PC-3 (cell line): ENCODE measurements at regions not wholly inside any gene's neighbourhood (a gene's known extent, or its start where the extent isn't known, plus 50 kb on each side); places are given as distances from the start of the nearest gene placed in this dataset.

ENCODE experiments used
- EZH2 ChIP-seq: fragments of 300-600 bp; sonication (generic); IDR thresholded peaks from one replicate; pipeline ENCODE4 v1.6.1; 2017; ENCODE audit warnings: antibody characterized with exemption, mild to moderate bottlenecking, low read length; ENCODE audit not compliant: unreplicated experiment
- TF ChIP-seq, protein P1 (sequence below): fragments of 300-600 bp; sonication (generic); conservative IDR thresholded peaks from 2 replicates; pipeline ENCODE4 v1.5.1; 2017; ENCODE audit warnings: antibody characterized with exemption, low read depth, mild to moderate bottlenecking, low read length

DNA sequence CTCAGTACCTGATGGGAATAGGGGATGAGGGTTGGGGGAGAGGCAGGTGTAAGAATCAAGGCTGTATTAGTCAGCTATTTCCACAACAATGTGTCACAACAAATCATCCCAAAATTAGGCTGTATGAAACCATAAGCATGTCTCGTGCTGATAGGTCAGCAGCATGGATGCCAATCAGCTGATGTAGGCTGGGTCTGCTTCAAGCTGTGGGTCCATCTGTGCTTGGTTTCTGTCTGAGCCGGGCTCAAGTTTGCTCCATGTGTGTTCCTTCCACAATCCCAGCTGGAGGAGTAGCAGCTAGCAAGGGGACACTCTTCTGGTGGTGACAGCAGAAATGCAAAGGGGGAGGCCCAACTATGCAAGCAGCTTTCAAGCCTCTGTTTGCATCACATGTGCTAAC lies 97.9 kb upstream of the ZNF746 start:
- TF ChIP-seq, protein P1, sequence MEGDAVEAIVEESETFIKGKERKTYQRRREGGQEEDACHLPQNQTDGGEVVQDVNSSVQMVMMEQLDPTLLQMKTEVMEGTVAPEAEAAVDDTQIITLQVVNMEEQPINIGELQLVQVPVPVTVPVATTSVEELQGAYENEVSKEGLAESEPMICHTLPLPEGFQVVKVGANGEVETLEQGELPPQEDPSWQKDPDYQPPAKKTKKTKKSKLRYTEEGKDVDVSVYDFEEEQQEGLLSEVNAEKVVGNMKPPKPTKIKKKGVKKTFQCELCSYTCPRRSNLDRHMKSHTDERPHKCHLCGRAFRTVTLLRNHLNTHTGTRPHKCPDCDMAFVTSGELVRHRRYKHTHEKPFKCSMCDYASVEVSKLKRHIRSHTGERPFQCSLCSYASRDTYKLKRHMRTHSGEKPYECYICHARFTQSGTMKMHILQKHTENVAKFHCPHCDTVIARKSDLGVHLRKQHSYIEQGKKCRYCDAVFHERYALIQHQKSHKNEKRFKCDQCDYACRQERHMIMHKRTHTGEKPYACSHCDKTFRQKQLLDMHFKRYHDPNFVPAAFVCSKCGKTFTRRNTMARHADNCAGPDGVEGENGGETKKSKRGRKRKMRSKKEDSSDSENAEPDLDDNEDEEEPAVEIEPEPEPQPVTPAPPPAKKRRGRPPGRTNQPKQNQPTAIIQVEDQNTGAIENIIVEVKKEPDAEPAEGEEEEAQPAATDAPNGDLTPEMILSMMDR = no peak
- no peak for TF ChIP-seq EZH2
